H9 (cell line): ENCODE measurements at regions not wholly inside any gene's neighbourhood (a gene's known extent, or its start where the extent isn't known, plus 50 kb on each side); places are given as distances from the start of the nearest gene placed in this dataset.

Source experiments
- DNase-seq: peaks from one replicate; pipeline ENCODE4 v3.0.0-alpha.2; 2017
- H2AFZ ChIP-seq: one replicate; pipeline ENCODE4 v1.6.1; 2013; ENCODE audit warnings: mild to moderate bottlenecking, low read length, control low read depth, moderate library complexity
- H2AK5ac ChIP-seq: 2 replicates; pipeline ENCODE4 v1.6.1; 2013; ENCODE audit warnings: low read length, control low read depth, mixed read lengths; ENCODE audit not compliant: insufficient read length
- H2BK120ac ChIP-seq: one replicate; pipeline ENCODE4 v1.6.1; 2013; ENCODE audit warnings: low read depth, mild to moderate bottlenecking, low read length, control low read depth, inconsistent platforms; ENCODE audit not compliant: poor library complexity, severe bottlenecking
- H2BK12ac ChIP-seq: 2 replicates; pipeline ENCODE4 v1.6.1; 2013; ENCODE audit warnings: low read length, control low read depth, mixed read lengths, low read depth; ENCODE audit not compliant: insufficient read length
- H2BK15ac ChIP-seq: 2 replicates; pipeline ENCODE4 v1.6.1; 2013; ENCODE audit warnings: low read depth, low read length, control low read depth
- H2BK20ac ChIP-seq: one replicate; pipeline ENCODE4 v1.6.1; 2013; ENCODE audit warnings: low read depth, mild to moderate bottlenecking, low read length, control low read depth, inconsistent platforms; ENCODE audit not compliant: poor library complexity, severe bottlenecking
- H2BK5ac ChIP-seq: 2 replicates; pipeline ENCODE4 v1.6.1; 2013; ENCODE audit warnings: low read length, control low read depth, mixed read lengths; ENCODE audit not compliant: insufficient read length
- H3K14ac ChIP-seq: 2 replicates; pipeline ENCODE4 v1.6.1; 2013; ENCODE audit warnings: low read length, control low read depth; ENCODE audit not compliant: insufficient read depth
- H3K18ac ChIP-seq: 2 replicates; pipeline ENCODE4 v1.6.1; 2013; ENCODE audit warnings: low read depth, mild to moderate bottlenecking, mixed read lengths, low read length, control low read depth; ENCODE audit not compliant: insufficient read length
- H3K23ac ChIP-seq: 2 replicates; pipeline ENCODE4 v1.6.1; 2013; ENCODE audit warnings: low read length, control low read depth, mixed read lengths, low read depth; ENCODE audit not compliant: insufficient read length
- H3K23me2 ChIP-seq: 2 replicates; pipeline ENCODE4 v1.6.1; 2013; ENCODE audit warnings: low read depth, mild to moderate bottlenecking, mixed read lengths, low read length, control low read depth; ENCODE audit not compliant: insufficient read length, poor library complexity, severe bottlenecking
- H3K27ac ChIP-seq: 2 replicates; pipeline ENCODE4 v1.5.1; 2013; ENCODE audit warnings: low read length, control low read depth, mixed read lengths, low read depth; ENCODE audit not compliant: insufficient read length
- H3K27me3 ChIP-seq: 2 replicates; pipeline ENCODE4 v1.6.1; 2013; ENCODE audit warnings: low read length, control low read depth, inconsistent platforms; ENCODE audit not compliant: insufficient read depth
- H3K4ac ChIP-seq: 2 replicates; pipeline ENCODE4 v1.6.1; 2013; ENCODE audit warnings: low read depth, mild to moderate bottlenecking, control low read depth, inconsistent platforms, low read length, moderate library complexity
- H3K4me1 ChIP-seq: 2 replicates; pipeline ENCODE4 v1.6.1; 2013; ENCODE audit warnings: low read length, control low read depth, inconsistent platforms; ENCODE audit not compliant: insufficient read depth
- H3K4me2 ChIP-seq: 2 replicates; pipeline ENCODE4 v1.6.1; 2013; ENCODE audit warnings: low read length, control low read depth, mixed read lengths; ENCODE audit not compliant: insufficient read length, insufficient read depth
- H3K56ac ChIP-seq: 2 replicates; pipeline ENCODE4 v1.6.1; 2013; ENCODE audit warnings: low read depth, mild to moderate bottlenecking, mixed read lengths, low read length, control low read depth; ENCODE audit not compliant: insufficient read length
- H3K79me1 ChIP-seq: 2 replicates; pipeline ENCODE4 v1.6.1; 2013; ENCODE audit warnings: low read depth, mild to moderate bottlenecking, moderate library complexity, low read length, control low read depth, inconsistent platforms; ENCODE audit not compliant: insufficient read depth, poor library complexity, severe bottlenecking
- H3K79me2 ChIP-seq: 2 replicates; pipeline ENCODE4 v1.6.1; 2013; ENCODE audit warnings: low read length, control low read depth, inconsistent platforms; ENCODE audit not compliant: insufficient read depth
- H3K9ac ChIP-seq: 2 replicates; pipeline ENCODE4 v1.6.1; 2013; ENCODE audit warnings: low read length, control low read depth, mixed read lengths; ENCODE audit not compliant: insufficient read length; ENCODE audit errors: extremely low read depth
- H3K9me3 ChIP-seq: one replicate; pipeline ENCODE4 v1.6.1; 2013; ENCODE audit warnings: low read depth, low read length, inconsistent platforms; ENCODE audit not compliant: control insufficient read depth
- H3T11ph ChIP-seq: one replicate; pipeline ENCODE4 v1.6.1; 2013; ENCODE audit warnings: mild to moderate bottlenecking, low read length, control low read depth, inconsistent platforms
- H4K20me1 ChIP-seq: one replicate; pipeline ENCODE4 v1.6.1; 2013; ENCODE audit not compliant: control insufficient read depth, insufficient read length, insufficient read depth
- H4K5ac ChIP-seq: 2 replicates; pipeline ENCODE4 v1.6.1; 2013; ENCODE audit warnings: low read depth, mild to moderate bottlenecking, mixed read lengths, low read length, control low read depth; ENCODE audit not compliant: insufficient read length
- H4K8ac ChIP-seq: replicated peaks from 2 replicates; pipeline ENCODE4 v1.6.1; 2013; ENCODE audit warnings: low read length, control low read depth, mixed read lengths, low read depth; ENCODE audit not compliant: insufficient read length
- H4K91ac ChIP-seq: 2 replicates; pipeline ENCODE4 v1.6.1; 2013; ENCODE audit warnings: low read depth, mild to moderate bottlenecking, moderate library complexity, mixed read lengths, low read length, control low read depth; ENCODE audit not compliant: insufficient read length
- H3K27ac Mint-ChIP-seq, 3 experiments: 2 replicates in 2 of 3; 3 replicates in 1 of 3; pipeline ENCODE4 v1.8.0; 2020 to 2021; ENCODE audit warnings: mixed read lengths in 3 of 3, mild to moderate bottlenecking in 1 of 3, moderate library complexity in 1 of 3
- H3K27me3 Mint-ChIP-seq: 2 replicates; pipeline ENCODE4 v1.8.0; 2021; ENCODE audit warnings: low read depth, mild to moderate bottlenecking, moderate library complexity, mixed read lengths
- H3K36me3 Mint-ChIP-seq, 3 experiments: 2 replicates in 2 of 3; 3 replicates in 1 of 3; pipeline ENCODE4 v1.8.0; 2020 to 2021; ENCODE audit warnings: low read depth in 3 of 3, mixed read lengths in 3 of 3; ENCODE audit not compliant: insufficient read depth in 1 of 3
- H3K4me1 Mint-ChIP-seq, 2 experiments: 2 replicates each; pipeline ENCODE4 v1.8.0; 2020; ENCODE audit warnings: mixed read lengths in 2 of 2
- H3K4me3 Mint-ChIP-seq, 2 experiments: 2 replicates in 1 of 2; 3 replicates in 1 of 2; pipeline ENCODE4 v1.8.0; 2020 to 2021; ENCODE audit warnings: mild to moderate bottlenecking in 2 of 2, mixed read lengths in 2 of 2, moderate library complexity in 1 of 2
- H3K9me3 Mint-ChIP-seq, 2 experiments: 2 replicates in 1 of 2; 3 replicates in 1 of 2; pipeline ENCODE4 v1.8.0; 2020; ENCODE audit warnings: mild to moderate bottlenecking in 2 of 2, mixed read lengths in 2 of 2, moderate library complexity in 1 of 2
- CTCF ChIP-seq: fragments of 200-600 bp; sonication (generic); conservative IDR thresholded peaks from 3 replicates; pipeline ENCODE4 v1.8.0; 2021; ENCODE audit warnings: antibody characterized with exemption, mild to moderate bottlenecking
- WGBS: extraction: QIAGEN DNeasy Blood & Tissue Kit; methylation state at CpG from one replicate; pipeline ENCODE4 v1.1.7; 2013; ENCODE audit warnings: missing lambda C conversion rate, low lambda C conversion rate, mixed read lengths; ENCODE audit not compliant: insufficient read length; ENCODE audit errors: extremely low coverage; 5-methylcytosine and 5-hydroxymethylcytosine counted together

GRCh38 chr3:94875149-94875548, 812.3 kb downstream of the NSUN3 start:
- no peak overlapping the region for H3K4me2 ChIP-seq
- DNase-seq: peak; percentile 45
- no peak overlapping the region for H3T11ph ChIP-seq
- H4K20me1 ChIP-seq: no peaks in the 10 kb centered on the region
- H2AK5ac ChIP-seq: no peak overlapping the region
- no peak overlapping the region for H4K91ac ChIP-seq
- H2AFZ ChIP-seq: no peak overlapping the region
- no peak overlapping the region for H3K23ac ChIP-seq
- H2BK120ac ChIP-seq: no peak overlapping the region
- no peak overlapping the region for H2BK20ac ChIP-seq
- no peaks in the 10 kb centered on the region for H3K4me1 Mint-ChIP-seq
- no peaks in the 10 kb centered on the region for H3K79me2 ChIP-seq
- H4K8ac ChIP-seq: no peak overlapping the region
- no peak overlapping the region for H2BK12ac ChIP-seq
- H3K56ac ChIP-seq: no peak overlapping the region
- TF ChIP-seq CTCF: no peak
- H3K27me3 Mint-ChIP-seq: no peaks in the 10 kb centered on the region; the same call in 1 of the 2 replicates
- H2BK5ac ChIP-seq: no peak overlapping the region
- no peaks in the 10 kb centered on the region for H3K27me3 ChIP-seq
- no peaks in the 10 kb centered on the region for H3K79me1 ChIP-seq
- no peak overlapping the region for H3K18ac ChIP-seq
- no peaks in the 10 kb centered on the region for H3K23me2 ChIP-seq
- peaks cover 2 to 8% (median 6%) of the 10 kb centered on the region in 3 experiments; a peak in 5 of 7 replicates for H3K36me3 Mint-ChIP-seq
- no peak overlapping the region for H3K9ac ChIP-seq
- H3K9me3 Mint-ChIP-seq: peaks cover 17 to 22% of the 10 kb centered on the region in 2 experiments; a peak in 4 of 5 replicates
- no peak overlapping the region for H3K14ac ChIP-seq
- H3K27ac Mint-ChIP-seq: no peak overlapping the region
- H3K4me3 Mint-ChIP-seq: no peak overlapping the region
- no peak overlapping the region for H3K27ac ChIP-seq
- H3K4me1 ChIP-seq: no peaks in the 10 kb centered on the region
- H2BK15ac ChIP-seq: no peak overlapping the region
- H4K5ac ChIP-seq: no peak overlapping the region
- H3K4ac ChIP-seq: no peak overlapping the region
- no CpG with 5 or more reads among the region's 1 CpG for WGBS
- peaks cover 13% of the 10 kb centered on the region for H3K9me3 ChIP-seq
